Astrocyte of the cerebellum (primary cell): ENCODE measurements at regions not wholly inside any gene's neighbourhood (a gene's known extent, or its start where the extent isn't known, plus 50 kb on each side); places are given as distances from the start of the nearest gene placed in this dataset.
"Not testable (repeated sequence)": the region's sequence is repeated elsewhere in the genome, so short reads cannot be mapped to it uniquely, and the experiment has no call there.

Experiments
- DNase-seq: peaks from one replicate; pipeline ENCODE4 v3.0.0-alpha.2; 2011; ENCODE audit warnings: low read depth
- H3K4me3 ChIP-seq: 2 replicates; pipeline ENCODE4 v1.5.1; 2011; ENCODE audit warnings: mild to moderate bottlenecking, low read depth, low read length, moderate library complexity
- CTCF ChIP-seq: IDR thresholded peaks from 2 replicates; pipeline ENCODE4 v1.5.1; 2012; ENCODE audit warnings: low read length, low read depth, moderate library complexity, mild to moderate bottlenecking; ENCODE audit errors: missing control alignments
- in situ Hi-C: cut with HindIII; loops from 2 replicates; pipeline ENCODE4 v1.10.0; 2017; ENCODE audit warnings: low sequenced_read_pairs

- in situ Hi-C loops, result no loop called here
- DNase-seq, result no peak
- H3K4me3 ChIP-seq, result no peak overlapping the region
- no peak for TF ChIP-seq CTCF
Measured at GRCh38 chr3:175940881-175941280, 1081.7 kb downstream of the NAALADL2 start.

GRCh38 chr3:175940243-175940642, 1081.1 kb downstream of the NAALADL2 start:
- no peak for DNase-seq
- TF ChIP-seq CTCF, result no peak
- no peak overlapping the region for H3K4me3 ChIP-seq
- in situ Hi-C loops, result no loop called here

DNA sequence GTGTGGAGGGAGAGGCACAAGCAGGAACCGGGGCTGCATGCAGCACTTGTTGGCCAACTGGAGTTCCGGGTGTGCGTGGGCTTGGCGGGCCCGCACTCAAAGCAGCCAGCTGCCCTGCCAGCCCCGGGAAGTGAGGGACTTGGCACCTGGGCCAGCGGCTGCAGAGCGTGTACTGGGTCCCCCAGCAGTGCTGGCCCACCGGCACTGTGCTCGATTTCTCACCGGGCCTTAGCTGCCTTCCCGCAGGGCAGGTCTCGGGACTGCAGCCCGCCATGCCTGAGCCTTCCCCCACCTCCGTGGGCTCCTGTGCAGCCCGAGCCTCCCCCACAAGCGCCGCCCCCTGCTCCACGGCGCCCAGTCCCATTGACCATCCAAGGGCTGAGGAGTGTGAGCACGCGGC, 1078.2 kb downstream of the NAALADL2 start:
- in situ Hi-C loops, DNase-seq, H3K4me3 ChIP-seq: not testable (repeated sequence)

DNA sequence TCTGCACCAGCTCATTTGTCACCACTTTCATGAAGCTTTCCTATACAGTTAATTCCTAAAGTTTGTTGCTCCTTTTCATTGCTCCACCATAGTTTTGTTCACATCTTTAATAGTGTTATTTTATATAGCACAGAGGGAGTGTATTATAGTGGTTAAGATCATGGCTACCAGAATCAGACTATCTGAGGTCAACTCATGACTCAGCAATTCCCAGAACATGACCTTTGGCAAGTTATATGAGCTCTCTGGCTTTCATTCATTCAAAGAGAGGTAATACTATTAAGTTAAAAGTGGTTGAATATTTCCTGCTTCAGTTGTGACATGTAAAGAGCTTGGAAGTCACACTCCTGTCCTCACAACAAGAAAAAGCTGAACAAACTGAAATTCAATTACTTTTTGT, 1073.5 kb downstream of the NAALADL2 start:
- peak; percentile 3 for DNase-seq
- no peak overlapping the region for H3K4me3 ChIP-seq
- in situ Hi-C loops, result no loop called here
- no peak for TF ChIP-seq CTCF

GRCh38 chr3:175919133-175919532, 1060.0 kb downstream of the NAALADL2 start:
- no peak for DNase-seq
- in situ Hi-C loops, result no loop called here
- no peak for TF ChIP-seq CTCF
- no peak overlapping the region for H3K4me3 ChIP-seq

GRCh38 chr3:175916191-175916934, 1057.2 kb downstream of the NAALADL2 start:
- in situ Hi-C loops, result no loop called here
- no peak for DNase-seq
- TF ChIP-seq CTCF, result no peak
- no peak overlapping the region for H3K4me3 ChIP-seq

DNA sequence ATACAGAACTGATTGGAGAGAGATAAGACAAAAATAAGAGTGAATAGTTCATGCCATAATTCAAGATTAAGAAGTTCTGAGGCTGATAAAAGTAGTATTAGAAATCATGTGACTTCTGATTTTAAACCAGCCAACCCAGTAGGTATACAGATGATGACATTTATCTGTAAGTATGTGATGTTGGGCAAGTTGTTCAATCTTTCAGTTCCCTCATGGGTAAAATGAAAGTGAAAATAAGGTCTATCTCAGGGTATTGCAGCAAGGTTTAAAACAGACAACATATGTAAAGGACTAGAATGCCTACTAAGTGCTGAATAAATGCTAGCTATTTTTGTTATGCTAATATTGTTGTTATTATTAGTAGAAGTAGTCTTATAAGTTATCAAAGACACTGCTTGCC, 1055.7 kb downstream of the NAALADL2 start:
- in situ Hi-C loops, result no loop called here
- TF ChIP-seq CTCF, result no peak
- DNase-seq, result no peak
- no peak overlapping the region for H3K4me3 ChIP-seq
